Head of caudate nucleus (tissue), 42 donors: ENCODE measurements at regions not wholly inside any gene's neighbourhood (a gene's known extent, or its start where the extent isn't known, plus 50 kb on each side); places are given as distances from the start of the nearest gene placed in this dataset.

Experiments used
- DNase-seq, 42 donors: peaks; one replicate each; pipeline versions ENCODE4 v3.0.0 to v3.0.0-alpha.2; 2020 to 2021; ENCODE audit warnings: mixed read lengths in 7 of 42
- intact Hi-C: fragments of 100-400 bp; cut with DNase I; formaldehyde crosslinking; loops from one replicate; pipeline ENCODE4 v1.15.0; 2022

DNA sequence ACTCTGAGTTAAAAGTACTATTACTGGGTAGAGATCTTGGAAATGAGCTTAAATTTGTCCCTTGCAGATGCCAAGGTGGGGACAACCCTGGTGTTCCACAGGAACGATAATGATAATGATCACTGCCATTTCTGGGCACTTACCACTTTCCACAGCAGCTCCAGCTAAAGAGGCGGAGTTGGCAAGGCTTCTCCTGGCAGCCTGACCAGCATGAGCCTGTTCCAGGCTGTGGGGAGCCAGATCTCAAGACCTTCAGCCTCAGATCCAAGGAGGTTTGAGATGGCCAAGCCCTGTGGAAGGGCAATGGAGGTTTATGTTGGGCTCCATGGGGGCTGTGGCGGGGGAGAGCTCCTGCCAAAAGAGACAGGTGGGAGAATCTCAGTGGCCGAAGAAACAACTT is 244.9 kb upstream of the MVB12B start:
- intact Hi-C loops, result no loop called here
- DNase-seq, result no peak

DNA sequence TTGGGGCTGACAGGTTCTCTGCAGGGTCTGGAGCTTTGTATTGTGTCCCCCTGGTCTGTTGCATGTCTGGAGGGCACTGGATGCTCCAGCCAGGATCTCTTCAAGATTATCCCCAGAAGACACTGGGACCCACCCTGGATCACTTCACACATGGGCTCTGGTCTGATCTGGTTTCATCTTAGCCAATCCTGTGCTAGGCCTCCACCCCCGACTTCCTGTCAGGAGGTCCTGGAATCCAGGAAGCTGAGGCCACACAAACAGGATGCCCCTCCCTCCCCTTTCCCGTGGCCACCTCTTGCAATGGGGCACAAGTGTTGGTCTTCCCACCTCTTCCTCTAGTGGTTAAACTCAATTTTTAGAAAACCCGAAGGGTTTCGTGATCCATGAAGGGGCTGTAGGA is 242.6 kb upstream of the MVB12B start:
- no peak for DNase-seq
- intact Hi-C loops, result no loop called here

DNA sequence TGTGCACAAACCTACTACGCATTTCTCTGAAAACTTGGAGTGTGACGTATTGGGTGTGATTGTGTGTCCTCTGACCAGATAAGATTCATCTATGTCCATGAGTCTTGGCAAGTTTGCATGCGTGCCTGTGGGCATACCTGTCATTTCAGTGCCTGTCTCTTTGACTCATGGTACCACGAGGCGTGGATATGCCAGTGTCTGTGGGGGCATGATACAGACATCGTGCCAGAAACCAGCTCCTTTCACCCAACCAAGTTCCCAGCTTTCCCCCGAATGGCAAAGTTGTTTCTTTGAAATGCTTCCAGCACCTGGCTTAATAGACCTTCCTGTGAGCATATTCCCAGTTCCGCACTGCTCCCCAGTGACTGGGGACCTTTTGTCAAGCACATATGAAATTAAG is 241.9 kb upstream of the MVB12B start:
- intact Hi-C loops, result no loop called here
- DNase-seq, result peak in 37 of 42 donors; percentile 5 to 82 (median 44)

DNA sequence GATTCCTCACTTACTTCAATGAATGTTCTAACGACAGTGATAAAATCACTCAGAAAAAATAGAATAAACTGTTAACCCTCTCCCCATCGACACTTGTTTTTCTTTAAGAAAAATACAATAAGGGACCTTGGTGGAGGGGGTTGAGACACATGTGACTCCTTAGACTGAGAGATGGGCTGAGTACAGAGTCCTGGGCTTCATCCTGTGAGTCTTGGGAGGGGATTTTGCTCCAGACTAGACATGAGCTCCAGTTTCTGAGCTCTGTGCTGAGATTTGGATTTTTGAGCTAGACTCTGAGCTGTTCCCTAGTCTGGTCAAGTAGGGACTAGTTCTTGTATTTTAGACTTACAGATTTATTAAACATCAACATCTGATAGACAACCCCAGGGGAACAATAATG is 241.5 kb upstream of the MVB12B start:
- intact Hi-C loops, result no loop called here
- no peak for DNase-seq

DNA sequence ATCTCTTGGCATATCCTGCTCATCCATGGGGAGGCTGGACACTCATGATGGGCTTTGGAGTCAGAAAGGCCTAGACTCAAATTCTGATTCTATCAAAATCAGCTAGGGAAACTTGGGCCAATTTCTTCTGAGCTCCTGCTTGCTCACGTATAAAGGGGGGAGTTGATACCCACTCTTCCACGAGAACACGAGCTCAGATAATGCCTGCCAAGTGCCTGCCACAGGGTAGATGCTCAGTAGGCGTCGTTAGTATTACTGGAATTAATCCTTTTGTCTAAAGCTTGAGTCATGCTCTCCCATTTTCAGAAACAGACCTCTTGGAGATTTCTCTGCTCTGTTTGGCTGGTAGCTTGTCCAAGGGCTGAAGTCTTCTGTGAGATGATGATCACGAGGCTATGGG is 238.3 kb upstream of the MVB12B start:
- DNase-seq, result peak in 32 of 42 donors; percentile 20 to 80 (median 45)
- intact Hi-C loops, result no loop called here

DNA sequence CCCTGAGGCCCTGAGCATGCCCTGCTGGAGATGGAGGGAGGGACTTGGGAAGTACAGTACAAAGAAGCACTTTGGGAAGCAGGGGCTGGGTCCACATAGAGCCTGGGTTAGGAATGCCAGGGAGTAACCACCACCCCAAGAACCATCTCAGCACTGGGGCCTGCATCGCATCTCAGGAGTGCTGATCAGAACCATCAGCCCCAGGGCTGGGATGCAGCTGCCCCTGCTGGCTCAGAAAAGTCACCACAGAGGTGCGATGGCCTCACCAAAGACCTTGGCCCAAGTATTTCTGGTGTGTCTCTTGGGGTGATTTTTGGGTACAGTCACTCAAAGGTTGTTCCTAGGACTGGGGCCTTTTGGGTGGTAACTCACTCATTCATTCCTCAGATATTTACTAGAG is 236.8 kb upstream of the MVB12B start:
- no peak for DNase-seq
- intact Hi-C loops, result no loop called here

DNA sequence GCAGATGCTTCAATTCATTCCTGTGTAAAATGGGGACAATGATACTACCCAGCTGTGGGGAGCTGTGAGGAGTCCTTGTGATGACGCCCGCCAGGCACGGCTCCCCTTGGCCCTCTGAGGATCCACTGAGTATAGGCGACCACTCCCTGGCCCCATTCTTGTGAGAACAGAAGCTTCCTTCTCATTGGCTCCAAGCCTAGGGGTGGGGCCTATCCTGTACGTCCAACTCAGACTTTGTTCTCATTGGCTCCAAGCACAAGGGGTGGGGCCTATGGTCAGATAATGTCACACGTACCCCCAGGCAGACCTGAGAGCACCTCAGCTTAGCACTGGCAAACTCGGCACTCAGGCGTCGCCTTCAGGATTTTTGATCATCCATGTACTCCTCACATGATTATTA is 232.9 kb upstream of the MVB12B start:
- no peak for DNase-seq
- intact Hi-C loops, result no loop called here

DNA sequence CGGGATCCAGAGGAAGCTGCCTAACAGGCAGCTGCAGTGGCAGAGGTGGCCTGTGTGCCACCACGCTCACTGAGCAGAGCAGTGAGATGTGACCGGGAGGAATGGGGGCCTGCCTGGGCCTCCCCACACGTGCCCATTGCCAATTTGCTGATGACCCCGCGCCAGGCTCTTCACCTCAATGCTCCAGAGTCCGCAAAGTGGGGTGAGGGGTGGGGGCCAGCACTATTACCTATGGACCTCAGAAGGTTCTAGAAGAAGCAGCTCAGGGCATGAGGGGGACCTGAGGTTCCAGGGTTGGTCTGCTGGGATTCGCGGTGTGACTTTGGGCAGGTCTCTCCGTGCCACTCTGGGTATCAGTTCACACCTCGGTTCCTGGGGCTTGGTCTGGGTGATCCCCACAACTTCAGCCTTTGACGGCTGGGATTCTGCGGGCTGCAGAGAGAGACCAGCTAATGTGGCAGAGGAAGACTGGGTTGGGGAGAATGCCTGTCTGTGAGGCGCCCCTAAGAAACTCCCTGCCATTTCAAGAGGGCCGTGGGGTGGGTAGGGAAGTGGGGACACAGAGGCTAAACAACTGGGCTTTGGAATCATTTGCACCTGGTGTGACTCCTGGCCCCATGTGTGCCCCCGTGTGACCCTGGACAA is 231.0 kb upstream of the MVB12B start:
- intact Hi-C loops, result no loop called here
- no peak for DNase-seq

DNA sequence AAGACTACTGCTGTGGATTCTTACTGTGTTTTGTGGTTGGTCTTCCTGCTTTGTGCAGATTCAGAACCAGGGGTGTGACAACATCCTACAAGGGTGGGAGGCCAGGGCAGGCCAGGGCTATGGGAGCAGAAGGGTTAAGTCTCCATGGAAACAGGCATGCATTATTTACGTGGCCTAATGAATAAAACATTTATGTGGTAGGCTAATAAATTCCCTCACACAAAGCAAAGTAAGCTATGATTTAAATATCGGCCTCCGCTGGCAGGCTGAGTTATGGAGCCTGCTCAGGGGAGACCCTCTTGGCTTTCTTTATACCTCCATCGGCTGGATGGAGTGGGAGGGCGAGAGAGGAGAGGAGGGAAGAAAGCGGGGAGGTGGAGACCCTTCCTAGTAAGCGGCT is 230.3 kb upstream of the MVB12B start:
- DNase-seq, result no peak
- intact Hi-C loops, result no loop called here

DNA sequence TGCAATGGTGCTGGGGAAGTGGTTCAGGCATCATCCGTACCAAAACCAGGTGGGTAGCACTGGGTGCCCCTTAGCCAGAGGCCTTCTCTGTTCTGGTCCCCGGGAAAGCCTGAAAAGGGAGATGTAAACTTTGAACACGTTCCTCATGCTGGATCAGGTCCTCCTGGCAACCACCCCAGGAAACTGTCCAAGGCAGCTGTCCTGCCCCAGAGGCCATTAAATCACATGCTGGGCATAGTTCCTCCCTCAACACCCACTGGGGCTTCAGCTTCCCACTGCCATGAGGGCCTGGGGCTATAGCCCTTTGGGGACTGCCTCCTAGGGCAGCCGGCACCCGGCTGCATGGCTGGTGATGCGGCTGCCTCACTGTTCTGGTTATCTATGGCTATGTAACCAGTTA is 228.9 kb upstream of the MVB12B start:
- intact Hi-C loops, result no loop called here
- DNase-seq, result no peak

DNA sequence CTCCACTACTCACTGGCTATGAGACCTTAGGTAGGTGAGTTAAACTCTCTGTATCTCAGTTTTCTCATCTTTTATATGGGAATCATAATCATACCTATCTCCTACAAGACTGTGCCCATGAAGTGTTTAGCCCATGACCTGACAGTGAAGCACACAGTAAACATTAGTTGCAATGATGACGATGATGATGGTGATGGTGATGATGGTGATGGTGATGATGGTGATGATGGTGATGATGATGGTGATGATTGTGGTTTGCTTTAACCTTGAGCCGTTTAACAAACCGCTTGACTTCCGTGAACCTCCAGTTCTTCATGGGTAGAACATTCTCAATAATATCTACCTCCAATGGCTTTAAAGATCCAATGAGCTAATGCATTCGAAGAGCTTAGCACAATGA is 220.2 kb upstream of the MVB12B start:
- no peak for DNase-seq
- intact Hi-C loops, result no loop called here

DNA sequence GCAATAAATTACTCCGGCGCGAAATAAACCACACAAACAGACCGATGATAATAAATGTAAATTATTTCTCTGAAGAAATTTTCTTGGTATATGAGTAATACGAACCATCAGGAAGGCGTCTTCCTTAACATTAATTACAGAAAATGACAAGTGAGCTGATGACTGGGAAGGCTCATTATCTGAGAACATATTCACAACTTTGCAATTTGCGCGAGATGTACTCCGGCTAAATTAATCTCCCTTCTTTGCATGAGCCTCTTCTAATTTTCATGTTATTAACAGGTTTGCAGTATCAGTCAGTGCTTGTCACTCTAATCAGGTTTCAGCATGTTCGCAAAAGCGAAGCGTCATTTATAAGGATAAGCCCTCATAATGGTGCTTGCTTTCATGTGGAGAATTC is 218.9 kb upstream of the MVB12B start:
- DNase-seq, result peak in 14 of 42 donors; percentile 9 to 50 (median 25)
- intact Hi-C loops, result no loop called here

DNA sequence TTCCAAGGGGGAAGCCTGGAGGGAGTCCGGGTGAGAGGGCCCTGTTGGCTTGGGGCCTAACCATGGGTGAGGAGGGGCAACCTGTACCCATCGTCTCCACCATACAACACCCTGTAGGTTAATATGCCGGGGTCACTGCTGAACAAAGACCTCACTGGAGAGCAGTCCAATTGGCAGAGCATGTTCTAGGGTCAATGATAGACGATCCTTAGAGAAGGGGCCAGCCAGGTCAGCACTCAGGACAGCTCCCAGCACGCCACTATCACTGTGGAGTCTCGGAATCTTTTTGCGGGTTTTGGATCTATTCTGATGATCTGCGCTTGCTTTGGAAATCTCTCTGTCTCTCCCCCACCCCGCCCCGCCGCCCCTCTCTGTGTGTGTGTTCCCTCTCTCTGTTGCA is 218.4 kb upstream of the MVB12B start:
- DNase-seq, result no peak
- intact Hi-C loops, result no loop called here

DNA sequence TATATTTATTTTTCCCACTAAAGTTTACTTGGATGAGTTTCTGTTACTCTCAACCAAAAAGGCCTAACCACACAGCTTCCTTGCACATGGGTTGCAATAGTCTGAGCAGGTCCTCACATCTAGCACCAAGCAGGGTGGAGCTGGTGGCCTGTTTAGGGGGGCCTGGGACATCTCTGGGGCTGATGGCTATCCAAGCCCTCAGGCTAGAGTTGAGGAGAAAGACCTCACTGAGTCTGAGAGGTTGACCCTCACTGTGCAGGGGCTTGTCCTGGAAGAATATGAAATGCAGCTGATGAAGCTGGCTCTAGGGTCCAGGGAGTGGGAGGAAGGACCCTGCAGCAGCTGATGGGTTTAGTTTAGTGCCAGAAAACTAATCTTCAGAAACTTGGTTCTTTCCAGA is 217.1 kb upstream of the MVB12B start:
- intact Hi-C loops, result no loop called here
- DNase-seq, result no peak

DNA sequence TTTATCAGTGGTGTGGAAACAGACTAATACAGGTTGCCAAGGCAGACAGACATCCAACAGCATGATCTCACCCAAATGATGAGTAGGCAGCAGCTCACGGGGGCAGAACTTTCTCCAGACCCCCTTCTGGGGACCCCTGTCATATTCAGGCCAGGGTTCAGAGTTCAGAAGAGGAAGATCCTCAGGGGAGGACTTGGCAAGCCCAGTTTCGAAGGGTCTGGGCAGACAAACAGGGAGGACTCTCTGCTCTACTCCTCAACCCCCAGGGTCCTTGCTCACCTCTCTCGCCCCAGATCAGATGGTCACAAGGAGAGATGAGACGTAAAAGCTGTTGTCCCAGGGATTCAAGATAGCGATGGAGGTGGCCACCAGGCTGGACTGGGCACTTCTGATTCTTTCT is 215.1 kb upstream of the MVB12B start:
- intact Hi-C loops, result no loop called here
- DNase-seq, result peak in 2 of 42 donors; percentile 2 to 7

DNA sequence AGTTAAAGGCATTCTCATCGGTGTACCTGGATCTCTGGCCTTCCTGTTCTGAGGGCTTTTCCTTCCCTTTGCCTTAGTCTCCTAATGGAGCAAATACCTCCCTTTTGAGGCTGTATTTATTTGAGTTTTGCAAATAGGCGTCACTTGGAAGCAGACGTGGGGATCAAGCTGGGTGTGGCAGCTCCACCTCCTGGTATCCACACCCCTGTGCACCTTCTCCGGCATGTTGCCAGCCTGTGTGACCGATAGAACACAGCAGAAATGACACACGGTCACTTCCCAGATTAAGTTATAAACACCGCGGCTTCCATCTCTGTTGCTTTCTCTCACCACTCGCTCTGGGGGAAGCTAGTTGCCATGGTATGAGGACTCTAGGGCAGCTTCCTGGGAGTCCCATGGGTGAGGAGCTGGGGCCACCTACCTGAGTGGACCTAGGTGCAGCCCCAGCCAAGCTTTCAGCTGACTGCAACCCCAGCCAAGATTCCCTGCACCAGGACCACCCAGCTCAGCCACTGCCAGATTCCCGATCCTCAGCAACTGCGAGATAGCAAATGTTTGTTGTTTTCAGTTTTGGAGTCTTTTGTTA is 214.4 kb upstream of the MVB12B start:
- intact Hi-C loops, result no loop called here
- DNase-seq, result peak in 4 of 42 donors; percentile 12 to 22 (median 18)

DNA sequence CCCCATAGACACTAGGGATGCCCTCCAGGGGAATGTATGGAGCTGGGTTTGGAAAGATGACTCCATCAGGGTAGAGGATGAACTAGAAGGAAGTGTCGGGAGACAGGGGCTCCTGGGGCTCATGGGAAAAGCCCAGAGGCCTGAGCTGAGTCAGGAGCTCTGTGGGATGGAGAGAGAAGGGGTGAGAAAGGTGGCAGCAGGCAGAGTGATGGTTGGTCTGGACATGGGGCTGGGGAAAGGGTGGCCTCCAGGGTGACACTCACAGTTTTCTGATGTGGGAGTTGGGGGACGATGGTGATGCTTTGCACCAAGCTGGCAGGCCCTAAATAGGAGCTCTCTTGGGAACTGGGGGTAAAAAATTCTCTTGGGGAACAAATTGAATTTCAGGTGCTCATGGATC is 213.5 kb upstream of the MVB12B start:
- DNase-seq, result peak in 3 of 42 donors; percentile 4 to 9 (median 4)
- intact Hi-C loops, result no loop called here

DNA sequence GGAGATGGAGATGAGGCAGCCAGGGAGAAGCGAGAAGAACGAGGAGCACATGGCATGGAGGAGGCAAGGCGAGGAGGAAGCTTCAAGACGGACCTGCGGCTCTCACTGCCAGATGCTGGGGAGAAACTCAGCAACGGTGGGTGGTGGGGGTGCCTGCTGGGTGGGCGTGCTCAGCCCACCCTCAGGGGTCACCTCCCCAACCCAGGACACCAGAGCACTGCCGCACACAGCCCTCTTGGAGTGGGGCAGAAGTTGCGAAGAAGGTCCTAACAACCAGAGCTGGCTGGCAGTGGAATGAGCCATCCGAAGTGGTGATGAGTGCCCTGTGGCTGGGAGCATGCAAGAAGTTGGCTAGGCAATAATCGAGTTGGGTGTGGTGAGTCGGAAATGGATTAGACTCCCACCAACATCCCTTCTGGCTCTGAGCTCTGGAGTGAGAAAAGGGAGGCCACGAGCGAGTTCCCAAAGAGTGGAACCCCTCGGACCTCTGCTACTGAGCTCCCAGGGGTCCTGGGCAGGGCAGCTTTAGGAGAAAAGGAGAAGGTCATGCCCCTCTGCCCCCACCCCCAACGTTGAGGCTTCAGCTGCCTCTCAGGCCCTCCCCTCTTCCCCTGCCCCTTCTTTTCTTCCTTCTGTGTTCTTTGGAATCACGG is 212.7 kb upstream of the MVB12B start:
- intact Hi-C loops, result no loop called here

DNA sequence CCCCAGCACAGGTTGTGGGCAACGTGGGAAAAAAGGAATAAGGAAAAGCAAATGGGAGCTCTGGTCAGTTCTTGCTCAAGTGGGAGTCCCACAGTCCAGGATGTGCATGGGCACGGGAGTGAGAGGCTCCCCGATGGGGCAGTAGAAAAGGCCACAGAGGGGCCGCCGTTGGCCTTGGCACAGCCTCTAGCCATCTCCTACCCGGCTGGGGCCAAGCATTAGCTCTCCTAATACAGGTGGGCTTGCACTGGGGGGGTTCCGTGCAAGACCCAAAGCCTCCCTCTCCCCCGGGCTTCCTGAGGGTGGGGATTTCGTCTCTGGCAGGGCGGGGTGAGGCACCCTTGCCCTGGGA is 212.2 kb upstream of the MVB12B start:
- peak in 5 of 42 donors; percentile 6 to 33 (median 15) for DNase-seq
- intact Hi-C loops, result no loop called here

More for the DNA sequence above, 212.7 kb upstream of the MVB12B start:
- DNase-seq, result peak in 6 of 42 donors; percentile 1 to 22 (median 4)

DNA sequence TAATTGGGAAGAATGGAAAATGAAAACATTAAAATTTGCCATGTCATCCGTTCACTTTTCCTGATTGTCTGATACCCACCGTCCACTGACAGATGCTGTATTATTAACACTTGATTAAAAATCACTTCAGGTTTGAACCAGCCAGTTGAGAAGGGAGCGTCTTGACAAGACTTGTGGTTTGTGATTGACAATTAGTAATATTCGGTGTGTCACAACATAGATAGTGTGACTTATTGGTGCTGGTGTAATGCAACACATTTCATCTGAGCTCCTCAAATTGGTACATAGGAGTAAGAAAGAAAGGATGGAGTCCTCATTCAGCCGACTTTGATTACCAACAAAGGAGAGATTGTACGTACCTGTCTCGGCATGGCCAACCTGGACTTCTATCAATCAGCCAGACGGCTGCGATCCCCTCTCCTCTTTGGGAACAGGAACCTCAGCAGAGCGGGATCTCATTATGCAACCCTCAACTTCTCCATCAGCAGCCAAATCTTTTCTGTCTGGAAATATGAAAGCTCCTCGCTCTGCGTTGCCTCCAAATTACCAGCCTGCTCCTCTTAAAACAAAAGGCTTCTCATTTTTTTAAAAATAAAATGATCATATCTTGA is 211.7 kb upstream of the MVB12B start:
- DNase-seq, result peak in 15 of 42 donors; percentile 7 to 43 (median 20)
- intact Hi-C loops, result no loop called here
